GM10266 (cell line): ENCODE measurements at regions not wholly inside any gene's neighbourhood (a gene's known extent, or its start where the extent isn't known, plus 50 kb on each side); places are given as distances from the start of the nearest gene placed in this dataset.

Source experiments
- DNase-seq: peaks from one replicate; pipeline ENCODE4 v3.0.0; 2012; ENCODE audit errors: extremely low spot score
- CTCF ChIP-seq: IDR thresholded peaks from 2 replicates; pipeline ENCODE4 v1.5.1; 2012; ENCODE audit warnings: mild to moderate bottlenecking, low read depth; ENCODE audit not compliant: control insufficient read depth, insufficient read depth; ENCODE audit errors: missing control alignments

DNA sequence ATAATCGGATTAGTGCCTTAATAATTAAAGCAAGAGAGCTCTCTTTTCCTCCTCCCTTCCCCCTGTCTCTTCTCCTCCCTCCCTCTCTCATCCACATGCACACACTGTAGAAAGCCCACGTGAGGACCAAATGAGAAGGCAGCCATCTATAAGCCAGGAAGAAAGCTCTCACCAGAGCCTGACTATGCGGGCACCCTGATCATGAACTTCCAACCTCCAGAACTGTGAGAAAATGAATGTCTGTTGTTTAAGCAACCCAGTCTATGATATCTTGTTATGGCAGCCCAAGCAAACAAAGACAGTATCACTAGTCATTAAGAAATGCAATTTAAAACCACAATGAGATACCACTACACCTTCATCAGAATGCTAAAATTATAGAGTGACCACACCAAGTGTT, 220.3 kb downstream of the EN1 start:
- no peak for DNase-seq
- no peak for TF ChIP-seq CTCF

- TF ChIP-seq CTCF = no peak
- no peak for DNase-seq
Observed at GRCh38 chr2:118622913-118623312, 224.5 kb downstream of the EN1 start.

DNA sequence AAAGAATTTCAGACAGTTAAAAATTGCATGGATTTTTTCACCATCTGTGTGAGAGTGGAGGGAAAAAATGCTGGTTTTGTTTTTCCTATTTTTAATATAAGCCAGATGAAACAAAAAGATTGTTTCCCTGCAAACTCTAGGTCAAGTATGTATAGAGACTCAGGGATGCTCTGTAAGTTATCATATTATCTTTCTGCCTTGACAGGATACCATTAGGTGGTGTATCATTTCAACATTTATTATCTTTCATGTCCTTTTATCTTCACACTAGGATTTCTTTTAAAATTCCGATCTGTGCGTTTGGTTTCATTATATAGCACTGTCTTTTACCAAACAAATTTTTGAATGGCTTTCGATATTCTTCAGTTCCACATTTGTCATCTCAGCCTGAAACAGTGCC, 225.3 kb downstream of the EN1 start:
- TF ChIP-seq CTCF = no peak
- no peak for DNase-seq

DNA sequence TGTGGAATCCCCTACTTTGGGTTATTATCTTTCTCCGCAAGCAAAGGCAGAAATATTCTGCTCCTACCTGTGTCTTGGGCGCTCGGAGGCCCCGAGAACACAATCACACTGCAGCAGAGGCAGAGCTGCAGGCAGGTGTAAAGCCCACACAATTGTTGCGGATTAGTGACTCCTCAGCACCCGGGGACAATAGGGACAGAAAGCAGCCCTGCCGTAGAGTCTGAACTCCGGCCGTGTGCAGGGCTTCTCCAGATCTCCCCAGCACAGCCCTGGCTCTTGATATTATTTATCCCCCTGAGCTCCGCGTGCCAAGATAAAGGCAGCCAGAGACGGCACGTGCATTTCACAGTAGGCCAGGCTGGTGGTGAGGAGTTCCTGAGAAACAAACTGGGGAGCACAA, 229.2 kb downstream of the EN1 start:
- no peak for DNase-seq
- no peak for TF ChIP-seq CTCF

- DNase-seq = no peak
- no peak for TF ChIP-seq CTCF
Observed at GRCh38 chr2:118616432-118616831, 231.0 kb downstream of the EN1 start.

DNA sequence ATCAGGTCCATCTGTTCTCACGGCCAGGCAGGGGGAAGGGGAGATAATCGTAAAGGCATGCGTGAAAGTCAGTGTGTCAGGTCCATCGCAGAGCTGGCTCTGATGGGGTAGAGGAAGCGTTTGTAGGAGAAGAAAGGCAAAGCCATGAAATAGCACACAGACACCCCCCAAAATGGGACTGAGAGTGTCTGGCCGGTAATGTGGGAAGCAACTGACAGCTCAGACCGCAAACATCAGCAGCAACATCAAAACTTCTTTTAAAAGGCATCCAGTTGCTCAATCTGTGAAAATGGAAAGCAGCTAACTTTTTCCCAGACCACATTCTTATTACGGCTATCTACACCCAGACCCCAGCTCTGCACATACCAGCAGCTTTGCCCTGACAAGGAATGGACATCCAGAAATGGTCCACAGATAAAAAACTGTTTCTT, 232.6 kb downstream of the EN1 start:
- TF ChIP-seq CTCF = no peak
- no peak for DNase-seq

DNA sequence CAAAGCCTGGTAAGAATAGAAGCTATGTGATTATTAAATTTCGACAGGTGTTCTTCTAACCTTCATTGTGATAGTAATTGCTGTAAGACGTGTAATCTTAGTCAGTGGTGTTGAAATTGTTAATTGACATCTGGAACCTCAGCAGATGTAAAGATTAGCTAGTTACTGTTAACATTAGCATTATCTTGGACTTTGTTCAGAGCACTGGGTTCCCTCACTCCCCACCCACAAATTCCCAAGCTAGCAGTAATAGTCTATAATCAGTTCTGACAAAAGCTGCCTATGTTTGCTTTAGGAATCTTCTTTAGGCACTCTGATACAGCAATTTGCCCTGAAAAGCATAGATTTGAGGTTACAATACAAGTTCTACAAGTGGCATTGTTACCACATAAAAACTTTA, 233.7 kb downstream of the EN1 start:
- no peak for TF ChIP-seq CTCF
- DNase-seq = no peak
